LNCAP (cell line): ENCODE measurements at regions not wholly inside any gene's neighbourhood (a gene's known extent, or its start where the extent isn't known, plus 50 kb on each side); places are given as distances from the start of the nearest gene placed in this dataset.

Experiments
- TF ChIP-seq, protein P1 (sequence below): fragments of 450-650 bp; IDR thresholded peaks from 2 replicates; pipeline ENCODE4 v1.5.1; 2017; ENCODE audit warnings: mild to moderate bottlenecking

GRCh38 chr9:115690786-115691496 is 462.6 kb upstream of the PAPPA start:
- TF ChIP-seq, protein P1, sequence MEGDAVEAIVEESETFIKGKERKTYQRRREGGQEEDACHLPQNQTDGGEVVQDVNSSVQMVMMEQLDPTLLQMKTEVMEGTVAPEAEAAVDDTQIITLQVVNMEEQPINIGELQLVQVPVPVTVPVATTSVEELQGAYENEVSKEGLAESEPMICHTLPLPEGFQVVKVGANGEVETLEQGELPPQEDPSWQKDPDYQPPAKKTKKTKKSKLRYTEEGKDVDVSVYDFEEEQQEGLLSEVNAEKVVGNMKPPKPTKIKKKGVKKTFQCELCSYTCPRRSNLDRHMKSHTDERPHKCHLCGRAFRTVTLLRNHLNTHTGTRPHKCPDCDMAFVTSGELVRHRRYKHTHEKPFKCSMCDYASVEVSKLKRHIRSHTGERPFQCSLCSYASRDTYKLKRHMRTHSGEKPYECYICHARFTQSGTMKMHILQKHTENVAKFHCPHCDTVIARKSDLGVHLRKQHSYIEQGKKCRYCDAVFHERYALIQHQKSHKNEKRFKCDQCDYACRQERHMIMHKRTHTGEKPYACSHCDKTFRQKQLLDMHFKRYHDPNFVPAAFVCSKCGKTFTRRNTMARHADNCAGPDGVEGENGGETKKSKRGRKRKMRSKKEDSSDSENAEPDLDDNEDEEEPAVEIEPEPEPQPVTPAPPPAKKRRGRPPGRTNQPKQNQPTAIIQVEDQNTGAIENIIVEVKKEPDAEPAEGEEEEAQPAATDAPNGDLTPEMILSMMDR: no peak

DNA sequence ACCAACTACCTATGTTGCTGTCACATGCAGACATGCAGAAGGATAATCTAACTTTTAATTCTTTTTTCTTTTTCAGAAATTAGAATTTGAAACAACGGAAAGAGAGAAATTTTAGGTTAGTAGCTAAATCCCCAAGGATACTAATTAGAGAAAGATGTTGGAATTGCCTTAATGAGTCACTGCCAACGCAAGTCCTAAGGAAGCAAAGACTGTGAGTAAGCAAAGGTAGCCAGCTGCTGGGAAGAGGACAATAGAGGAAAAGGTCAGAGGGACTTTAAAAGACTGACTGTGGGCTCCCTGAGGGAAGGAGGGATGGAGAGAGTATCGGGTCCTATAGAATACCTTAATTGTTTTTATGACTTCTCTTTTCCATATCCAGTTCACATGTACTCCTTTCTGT is 461.9 kb upstream of the PAPPA start:
- TF ChIP-seq, protein P1: no peak

- TF ChIP-seq, protein P1: peak; percentile 52; the same call in 1 of the 2 replicates
Measured at GRCh38 chr9:115694014-115694413, 459.6 kb upstream of the PAPPA start.

GRCh38 chr9:115694991-115695390 is 458.6 kb upstream of the PAPPA start:
- TF ChIP-seq, protein P1: no peak

DNA sequence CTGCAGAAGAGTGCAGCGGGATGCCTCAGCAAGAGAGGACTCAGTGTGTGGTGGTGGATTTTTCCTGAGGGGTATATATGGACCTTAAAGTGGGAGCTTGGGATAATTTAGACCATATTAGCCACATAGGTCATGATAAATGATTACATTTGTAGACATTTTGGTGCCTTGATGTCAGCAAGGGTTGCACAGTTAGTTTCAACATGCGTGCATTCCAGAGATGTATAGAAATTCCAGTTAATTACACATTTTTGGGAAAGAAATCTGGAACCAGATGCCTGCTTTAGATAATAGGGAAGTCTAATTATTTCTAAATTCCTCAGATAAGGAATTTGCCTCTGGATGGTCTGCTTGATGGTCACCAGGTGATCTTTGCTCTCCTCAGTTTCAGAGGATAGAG is 440.6 kb upstream of the PAPPA start:
- TF ChIP-seq, protein P1: no peak

DNA sequence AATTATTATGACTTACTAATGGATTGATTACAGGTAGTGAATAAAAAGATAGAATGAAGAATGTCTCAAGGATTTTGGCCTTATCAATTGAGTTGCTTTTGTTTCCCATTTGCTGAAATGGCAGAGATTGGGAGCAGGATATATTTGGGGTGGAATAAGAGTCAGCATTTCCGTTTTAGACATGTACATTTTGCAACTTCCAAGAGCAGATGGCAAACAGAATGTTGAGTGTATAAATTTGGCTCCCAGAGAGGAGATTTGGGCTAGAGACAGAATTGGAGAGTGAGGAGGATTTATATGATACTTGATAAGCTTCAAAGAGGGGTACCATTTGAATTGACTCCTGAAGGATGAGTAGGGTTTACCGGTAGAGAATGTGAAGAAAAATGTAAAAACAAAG is 437.9 kb upstream of the PAPPA start:
- TF ChIP-seq, protein P1: no peak

GRCh38 chr9:115717298-115717697 is 436.3 kb upstream of the PAPPA start:
- TF ChIP-seq, protein P1: no peak
